GM18873 (cell line): ENCODE measurements at regions not wholly inside any gene's neighbourhood (a gene's known extent, or its start where the extent isn't known, plus 50 kb on each side); places are given as distances from the start of the nearest gene placed in this dataset.

Experiments used
- ATAC-seq: cut with Tn5 transposase; IDR thresholded peaks from one replicate; pipeline ENCODE4 v1.9.1; 2021; ENCODE audit warnings: mild to moderate bottlenecking, moderate library complexity, moderate number of reproducible peaks; ENCODE audit not compliant: unreplicated experiment, low FRiP score

GRCh38 chrX:134747006-134747405, 50.0 kb downstream of the PABIR2 start:
- ATAC-seq: no peak

DNA sequence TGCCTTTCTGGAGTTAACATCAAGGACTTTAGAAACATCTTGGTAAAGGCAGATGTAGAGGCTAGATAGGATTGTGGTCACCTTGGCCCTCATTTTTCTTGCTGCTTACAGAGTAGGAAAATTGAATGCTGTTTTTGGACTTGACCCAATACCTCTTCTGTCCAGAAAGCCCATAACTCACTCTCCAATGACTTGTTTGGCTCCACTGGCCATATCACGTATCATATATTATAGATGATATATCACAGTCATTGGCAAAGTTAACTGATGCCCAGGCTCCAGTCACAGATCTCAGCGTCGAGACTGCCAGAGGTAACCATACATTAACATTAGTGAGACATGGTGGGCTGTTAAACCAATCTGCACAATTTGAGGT, 50.6 kb downstream of the PABIR2 start:
- ATAC-seq: no peak

DNA sequence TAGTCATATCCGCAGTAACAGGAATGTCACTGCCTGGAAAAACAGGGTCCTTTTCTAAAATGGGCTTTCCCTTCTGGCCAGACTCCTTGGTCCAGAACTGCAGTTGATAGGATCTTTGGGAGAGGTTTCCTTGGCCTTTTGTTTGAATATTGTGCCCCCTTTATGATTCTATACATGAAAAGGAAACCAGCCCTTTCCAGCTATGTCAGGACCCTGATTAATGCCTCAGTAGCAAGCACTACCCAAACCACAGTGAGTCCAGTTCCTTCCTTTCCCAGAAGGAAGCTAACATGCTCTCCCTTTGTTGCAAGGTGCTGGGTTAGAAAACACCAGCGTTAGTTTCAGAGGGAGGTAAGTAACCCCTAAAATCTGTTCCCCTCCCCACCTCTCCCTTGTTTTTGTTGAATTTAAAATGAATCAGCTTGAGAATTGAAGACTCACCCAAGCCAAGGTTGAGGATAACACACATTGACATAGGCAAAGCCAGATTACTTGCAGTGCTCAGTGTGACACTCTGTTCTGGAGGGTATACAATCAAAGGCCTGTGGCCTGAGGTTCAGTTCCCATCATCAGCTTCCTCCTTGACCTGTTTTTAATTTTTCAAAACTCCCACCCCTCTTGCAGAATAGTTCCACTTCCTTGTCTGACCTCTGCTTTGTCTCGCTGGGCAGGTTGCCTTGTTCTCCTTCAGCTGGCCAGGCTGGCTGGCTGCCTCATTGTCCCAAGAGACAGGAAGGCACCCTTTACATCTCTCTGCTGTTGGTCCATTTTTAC, 51.2 kb downstream of the PABIR2 start:
- ATAC-seq: no peak

DNA sequence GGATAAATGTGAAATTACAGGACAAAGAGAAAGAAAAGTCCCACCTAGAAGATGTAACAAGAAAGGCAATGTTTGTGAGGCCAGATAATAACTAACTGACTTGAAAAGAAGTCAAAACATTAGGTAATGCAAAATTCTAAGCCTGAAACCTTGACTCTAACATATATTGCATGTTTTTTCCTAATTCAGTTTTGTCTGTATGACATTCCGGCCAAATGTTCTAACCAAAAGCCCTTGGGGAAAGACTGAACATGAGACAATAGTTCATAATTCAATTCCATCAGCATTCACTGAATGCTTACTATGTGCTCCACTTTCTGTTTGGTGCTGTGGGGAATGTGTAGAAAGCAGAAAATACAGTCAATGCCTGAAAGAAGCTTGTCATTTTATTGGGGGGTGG, 53.9 kb downstream of the PABIR2 start:
- ATAC-seq: no peak

DNA sequence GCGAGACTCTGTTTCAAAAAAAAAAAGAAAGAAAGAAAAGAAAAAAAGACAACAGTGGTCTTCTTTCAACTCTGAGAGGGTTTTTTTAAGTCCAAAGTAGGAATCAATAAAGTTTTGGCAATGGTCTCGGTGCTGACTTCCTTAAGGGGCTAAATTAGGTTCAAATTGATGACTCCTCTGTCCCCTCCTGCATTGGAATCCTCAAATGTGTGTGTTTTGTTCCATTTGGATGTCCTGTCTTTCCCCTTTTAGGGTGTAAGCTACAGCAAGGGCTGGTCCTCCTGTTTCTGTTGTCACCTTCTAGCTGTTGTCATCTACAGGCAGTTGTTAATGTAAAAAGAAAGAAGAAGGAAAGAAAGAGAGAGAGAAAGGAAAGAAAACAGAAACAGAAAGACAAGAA, 54.4 kb downstream of the PABIR2 start:
- ATAC-seq: no peak

DNA sequence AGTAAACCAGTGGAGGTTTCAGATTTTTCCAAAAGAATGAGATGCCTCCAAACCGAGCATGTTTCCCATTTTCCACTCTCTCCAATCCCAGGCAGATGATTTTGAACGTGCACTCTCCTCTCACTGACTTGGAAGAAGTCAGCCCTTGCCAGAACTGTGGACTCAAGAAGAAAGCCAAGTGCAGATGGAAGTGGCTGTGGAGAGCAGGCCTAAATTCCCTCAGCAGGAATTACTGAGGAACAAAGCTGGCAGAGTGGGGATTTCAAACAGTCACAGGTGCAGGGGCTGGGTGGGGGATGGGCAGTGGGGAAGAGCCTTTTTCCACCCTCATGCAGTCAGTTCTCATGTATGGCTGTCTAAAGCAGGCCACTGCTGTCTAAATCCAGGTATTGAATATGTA, 55.3 kb downstream of the PABIR2 start:
- no peak for ATAC-seq

GRCh38 chrX:134738986-134739740, 57.8 kb downstream of the PABIR2 start:
- ATAC-seq: no peak

DNA sequence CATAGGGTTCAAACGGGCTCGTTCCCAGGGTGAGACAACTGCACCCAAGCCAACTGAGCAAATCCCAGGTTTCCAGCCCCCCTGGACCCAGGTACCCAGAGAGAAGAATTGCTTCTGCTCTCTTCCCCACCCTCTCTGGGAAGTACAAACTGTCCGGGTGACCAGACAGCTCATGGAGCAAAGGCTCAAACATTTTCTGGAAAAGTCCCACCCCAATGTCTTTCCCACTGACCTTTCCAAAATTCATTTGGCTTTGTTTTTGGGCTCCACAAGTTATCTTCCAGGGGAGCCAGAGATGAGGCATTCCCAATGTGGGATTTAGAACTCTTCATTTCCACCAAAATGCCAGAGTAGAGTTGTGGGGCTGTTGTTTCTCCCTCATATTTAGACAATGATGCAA, 58.6 kb downstream of the PABIR2 start:
- no peak for ATAC-seq

DNA sequence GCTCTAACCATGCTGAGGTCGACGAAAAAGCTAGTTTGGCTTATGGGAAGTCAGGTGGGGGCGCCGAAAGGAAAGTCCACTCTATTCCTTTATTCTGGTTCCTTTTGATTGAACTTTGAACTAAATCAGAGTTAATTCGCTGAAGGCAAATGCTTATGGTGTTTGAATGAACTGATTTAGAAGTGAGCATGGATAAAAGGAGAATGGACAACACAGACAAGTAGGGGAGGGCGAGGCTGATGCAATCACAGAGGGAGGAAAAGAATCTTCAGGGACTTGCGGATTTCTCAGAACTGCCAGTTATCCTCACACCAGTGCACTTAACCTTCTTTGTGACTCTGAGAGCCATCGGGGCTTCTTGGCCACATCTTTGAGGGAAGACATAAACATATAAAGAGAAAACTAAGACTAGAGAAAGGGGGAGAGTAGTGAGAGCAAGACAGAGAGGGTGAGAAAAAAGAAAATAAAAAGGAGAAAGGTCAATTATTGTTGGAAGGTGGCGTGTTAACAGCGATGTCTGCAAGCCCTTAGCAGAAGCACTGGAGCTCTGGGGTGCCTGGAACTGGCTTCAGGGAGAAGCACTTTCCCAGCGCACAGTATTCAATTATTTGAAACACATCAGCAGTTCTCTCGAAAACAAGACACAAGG, 59.2 kb downstream of the PABIR2 start:
- no peak for ATAC-seq

GRCh38 chrX:134737061-134737460, 59.9 kb downstream of the PABIR2 start:
- no peak for ATAC-seq

DNA sequence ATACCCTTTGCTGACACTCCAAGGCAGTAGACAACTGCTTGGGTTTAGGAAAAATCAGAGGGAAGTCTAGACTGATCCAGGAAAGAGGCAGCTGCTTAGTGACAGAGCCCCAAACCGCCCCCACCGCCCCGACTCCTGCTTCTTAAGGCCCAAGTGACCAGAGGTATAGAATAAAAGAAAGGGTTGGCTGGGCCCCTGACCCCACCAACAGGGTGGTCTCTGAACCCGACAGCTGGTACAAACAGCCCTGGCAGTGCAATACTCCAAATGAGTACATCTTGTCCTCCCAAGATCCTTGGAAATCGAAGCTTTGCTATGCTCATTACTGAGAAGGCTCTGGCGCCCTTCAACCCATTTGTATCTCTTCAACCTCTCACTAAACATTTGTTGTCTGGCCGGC, 60.6 kb downstream of the PABIR2 start:
- ATAC-seq: no peak

DNA sequence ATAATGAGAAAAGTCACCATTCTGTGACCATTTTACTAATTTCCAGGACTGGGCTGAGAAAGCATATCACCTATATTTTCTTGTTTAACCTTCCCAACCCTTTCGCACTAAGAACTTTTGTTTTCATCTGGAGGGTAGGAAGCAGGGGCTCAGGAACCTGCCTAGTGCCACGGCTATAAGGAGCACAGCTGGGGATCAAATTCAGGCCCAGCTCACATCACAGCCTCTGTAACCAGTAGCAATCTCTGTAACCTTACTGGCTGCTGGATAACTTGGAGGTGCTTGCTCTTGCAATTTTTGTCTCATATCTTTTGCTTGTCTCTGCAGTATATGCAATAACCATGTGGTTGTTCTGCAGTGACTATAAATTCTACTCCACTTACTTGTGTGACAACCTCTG, 62.0 kb downstream of the PABIR2 start:
- ATAC-seq: no peak

DNA sequence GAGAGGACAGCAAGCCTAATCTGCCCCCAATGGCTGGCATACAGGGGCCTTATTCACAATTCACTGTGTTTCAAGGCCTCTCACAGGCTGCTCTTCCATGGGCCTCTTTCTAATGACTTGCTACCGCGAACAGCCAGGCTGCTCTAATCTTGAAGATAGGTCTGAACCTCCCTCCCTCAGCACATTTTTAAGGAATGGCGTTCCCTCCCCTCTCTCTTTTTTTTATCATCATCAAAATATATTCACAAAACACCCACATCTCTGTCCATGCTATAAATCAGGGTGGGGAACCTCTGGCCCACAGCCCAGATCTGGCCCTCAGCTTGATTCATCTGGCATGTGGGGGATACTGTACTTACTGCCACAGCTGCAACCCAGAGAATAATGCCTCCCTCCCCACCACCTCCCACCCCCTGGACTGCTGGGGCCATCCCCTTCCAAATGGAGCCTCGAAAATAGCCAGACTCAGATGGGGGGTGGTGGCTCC, 62.5 kb downstream of the PABIR2 start:
- ATAC-seq: no peak

DNA sequence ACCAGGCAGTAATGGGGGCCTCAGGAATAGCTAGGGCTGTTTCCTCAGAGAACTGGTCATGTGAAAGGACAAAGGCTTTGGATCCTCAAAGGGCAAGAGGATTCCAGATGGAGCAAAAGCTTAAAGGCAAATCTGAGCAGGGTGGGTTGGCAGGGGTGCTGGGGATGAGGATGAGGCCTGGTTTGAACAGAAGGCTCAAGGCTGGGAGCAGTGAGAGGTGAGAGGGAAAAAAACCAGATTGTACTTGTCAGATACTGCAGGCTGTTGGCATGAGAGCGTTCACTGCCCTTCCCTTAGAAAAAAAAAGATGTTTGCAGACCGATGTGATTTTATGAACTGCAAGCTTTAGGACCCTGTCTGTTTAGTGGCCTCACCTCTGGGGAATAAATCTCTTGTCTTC, 63.4 kb downstream of the PABIR2 start:
- ATAC-seq: no peak

- no peak for ATAC-seq
These were observed 64.3 kb downstream of the PABIR2 start for GRCh38 chrX:134732676-134733075.

- no peak for ATAC-seq
These were observed 64.9 kb downstream of the PABIR2 start for GRCh38 chrX:134732152-134732551.

DNA sequence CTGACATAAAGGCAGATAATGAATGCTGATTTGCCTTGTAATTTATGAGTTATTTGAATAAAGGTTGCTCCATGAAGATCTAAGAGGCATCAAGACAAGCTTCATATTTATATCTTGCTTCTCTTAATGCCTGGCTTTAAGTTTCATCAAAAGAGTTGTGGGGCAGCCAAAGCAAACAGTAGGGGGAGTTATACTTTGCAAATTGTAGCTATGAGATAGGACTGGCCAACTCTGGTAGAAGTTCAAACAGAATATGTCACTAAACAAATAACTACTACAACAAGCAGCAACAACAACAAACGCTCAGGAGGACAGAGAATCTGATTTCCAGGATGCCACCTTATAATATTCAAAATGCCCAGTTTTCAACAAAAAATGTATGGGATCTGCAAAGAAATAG, 69.1 kb upstream of the PLAC1 start:
- no peak for ATAC-seq

DNA sequence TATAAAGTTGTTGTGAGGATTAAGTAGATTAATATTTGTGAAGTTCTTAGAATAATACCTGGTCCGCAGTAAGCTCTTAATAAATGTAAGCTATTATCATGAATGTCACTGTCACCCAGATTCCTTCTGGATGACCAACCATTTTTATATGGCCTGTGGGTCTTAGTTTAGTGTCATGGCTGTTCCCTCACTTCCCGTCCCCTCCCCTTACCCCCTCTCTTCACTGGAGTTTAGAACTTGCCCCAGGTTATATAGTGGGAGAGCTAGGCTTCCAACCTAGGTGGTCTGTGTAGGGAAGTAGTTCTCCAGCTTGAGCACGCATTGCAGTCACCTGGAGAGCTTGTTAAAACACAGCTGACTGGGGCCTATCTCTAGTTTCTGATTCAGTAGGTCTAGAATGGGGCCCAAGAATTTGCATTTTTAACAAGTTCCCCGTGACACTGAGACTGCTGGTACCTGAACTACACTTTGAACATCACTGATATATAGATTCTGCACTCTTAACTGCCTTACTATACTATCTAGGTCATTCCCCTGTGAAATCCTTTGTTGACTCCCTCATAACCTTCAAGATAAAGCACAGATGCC, 66.9 kb upstream of the PLAC1 start:
- no peak for ATAC-seq

DNA sequence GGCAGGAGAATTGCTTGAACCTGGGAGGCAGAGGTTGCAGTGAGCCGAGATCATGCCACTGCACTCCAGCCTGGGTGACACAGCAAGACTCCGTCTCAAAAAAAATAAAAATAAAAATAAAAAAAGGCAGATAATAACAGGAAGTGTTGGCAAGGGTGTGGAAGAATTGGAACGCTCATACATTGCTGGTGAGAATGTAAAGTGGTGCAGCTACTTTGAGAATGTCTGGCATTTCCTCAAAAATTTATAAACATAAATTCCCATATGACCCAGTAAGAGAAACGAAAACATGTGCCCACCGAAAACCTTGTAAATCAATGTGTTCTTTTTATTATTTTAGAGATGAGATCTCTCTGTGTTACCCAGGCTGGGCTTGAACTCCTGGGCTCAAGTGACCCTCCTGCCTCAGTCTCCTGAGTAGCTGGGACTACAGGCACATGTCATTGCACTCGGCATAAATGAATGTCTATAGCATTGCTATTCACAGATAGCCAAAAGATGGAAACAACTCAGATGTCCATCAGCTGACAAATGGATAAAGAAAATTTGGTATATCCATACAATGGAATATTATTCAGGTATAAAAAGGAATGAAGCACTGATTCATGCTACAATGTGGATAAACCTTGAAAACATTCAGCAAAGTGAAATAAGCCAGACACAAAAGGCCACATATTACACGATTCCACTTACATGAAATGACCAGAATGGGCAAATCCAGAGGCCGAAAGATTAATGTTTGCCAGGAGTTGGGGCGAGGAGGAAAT, 63.7 kb upstream of the PLAC1 start:
- no peak for ATAC-seq

DNA sequence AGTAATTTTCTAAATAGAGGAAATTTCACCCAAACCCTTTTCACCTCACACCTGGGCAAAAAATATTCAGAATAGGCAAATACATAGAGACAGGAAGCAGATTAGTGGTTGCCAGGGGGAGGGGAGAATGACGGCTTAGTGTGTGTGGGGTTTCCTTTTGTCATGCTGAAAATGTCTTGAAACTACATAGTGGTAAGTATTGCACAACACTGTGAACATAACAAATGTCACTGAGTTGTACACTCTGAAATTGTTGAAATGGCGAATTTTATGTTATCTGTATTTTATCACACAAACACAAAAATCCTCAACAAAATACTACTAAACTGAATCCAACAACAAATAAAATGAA, 60.7 kb upstream of the PLAC1 start:
- ATAC-seq: peak; percentile 69
